ENCODE measurements at regions not wholly inside any gene's neighbourhood (a gene's known extent, or its start where the extent isn't known, plus 50 kb on each side); places are given as distances from the start of the nearest gene placed in this dataset.

DNA sequence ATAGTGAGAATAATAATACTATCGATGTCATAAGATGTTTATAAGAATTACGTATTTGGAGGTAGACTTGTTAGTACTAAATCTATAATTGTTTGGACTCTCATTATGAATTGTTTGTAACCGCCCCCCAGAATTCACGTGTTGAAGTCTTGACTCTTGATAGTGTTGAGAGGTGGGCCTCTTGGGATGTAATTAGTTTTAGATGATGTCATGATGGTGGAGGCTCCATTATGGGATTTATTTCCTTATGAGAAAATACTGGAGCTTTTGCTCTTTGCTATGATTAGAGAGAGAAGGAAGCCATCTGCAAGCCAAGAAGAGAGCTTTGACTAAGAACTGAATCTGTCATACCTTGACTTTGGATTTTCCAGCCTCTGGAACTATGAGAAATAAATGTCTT lies 142.2 kb downstream of the PRDM9 start:
- H3K36me3 ChIP-seq: no peaks in the 10 kb centered on the region
- no peak overlapping the region for H3K27ac ChIP-seq
- H3K4me3 ChIP-seq: no peak overlapping the region
- H3K27me3 ChIP-seq: no peaks in the 10 kb centered on the region
- 78 to 89% methylated on average over 4 of the region's 4 CpGs for WGBS, 2 donors
- intact Hi-C loops (cut with DNase I): no loop called here
- TF ChIP-seq, protein P1, sequence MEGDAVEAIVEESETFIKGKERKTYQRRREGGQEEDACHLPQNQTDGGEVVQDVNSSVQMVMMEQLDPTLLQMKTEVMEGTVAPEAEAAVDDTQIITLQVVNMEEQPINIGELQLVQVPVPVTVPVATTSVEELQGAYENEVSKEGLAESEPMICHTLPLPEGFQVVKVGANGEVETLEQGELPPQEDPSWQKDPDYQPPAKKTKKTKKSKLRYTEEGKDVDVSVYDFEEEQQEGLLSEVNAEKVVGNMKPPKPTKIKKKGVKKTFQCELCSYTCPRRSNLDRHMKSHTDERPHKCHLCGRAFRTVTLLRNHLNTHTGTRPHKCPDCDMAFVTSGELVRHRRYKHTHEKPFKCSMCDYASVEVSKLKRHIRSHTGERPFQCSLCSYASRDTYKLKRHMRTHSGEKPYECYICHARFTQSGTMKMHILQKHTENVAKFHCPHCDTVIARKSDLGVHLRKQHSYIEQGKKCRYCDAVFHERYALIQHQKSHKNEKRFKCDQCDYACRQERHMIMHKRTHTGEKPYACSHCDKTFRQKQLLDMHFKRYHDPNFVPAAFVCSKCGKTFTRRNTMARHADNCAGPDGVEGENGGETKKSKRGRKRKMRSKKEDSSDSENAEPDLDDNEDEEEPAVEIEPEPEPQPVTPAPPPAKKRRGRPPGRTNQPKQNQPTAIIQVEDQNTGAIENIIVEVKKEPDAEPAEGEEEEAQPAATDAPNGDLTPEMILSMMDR (IDR thresholded peaks at IDR 0.05): no peak
- TF ChIP-seq POLR2A (IDR thresholded peaks at IDR 0.05): no peak
- DNase-seq: no peak
- peaks cover 0 to 5% (median 0%) of the 10 kb centered on the region in 3 donors for H3K9me3 ChIP-seq
- H3K4me1 ChIP-seq: no peaks in the 10 kb centered on the region

DNA sequence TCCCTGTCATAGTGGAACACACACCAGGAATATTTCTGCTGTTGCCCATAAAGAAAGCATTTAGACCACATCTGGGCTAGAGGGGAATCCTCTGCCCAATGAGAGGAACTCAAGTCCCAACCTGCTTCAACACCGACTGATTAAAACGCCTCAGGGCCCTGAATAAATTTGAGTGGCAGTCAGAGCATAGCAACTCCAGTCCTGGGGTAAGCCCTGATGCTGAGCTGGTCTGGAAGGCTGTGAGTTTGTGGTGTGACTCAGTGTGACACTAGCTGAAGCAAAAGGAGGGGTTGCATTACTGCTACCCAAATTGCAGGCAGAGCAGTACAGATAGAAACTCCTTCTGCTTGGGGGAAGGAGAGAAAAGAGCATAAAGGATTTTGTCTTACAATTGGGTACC lies 148.3 kb downstream of the PRDM9 start:
- no peak overlapping the region for H3K4me3 ChIP-seq
- H3K4me1 ChIP-seq: no peaks in the 10 kb centered on the region
- peaks cover 0 to 4% (median 0%) of the 10 kb centered on the region in 3 donors for H3K9me3 ChIP-seq
- no peak overlapping the region for H3K27ac ChIP-seq
- H3K36me3 ChIP-seq: no peaks in the 10 kb centered on the region
- no peaks in the 10 kb centered on the region for H3K27me3 ChIP-seq
- WGBS, 2 donors: 50 to 56% methylated on average over 2 of the region's 2 CpGs
- intact Hi-C loops (cut with DNase I): no loop called here
- no peak for DNase-seq
- TF ChIP-seq, protein P1 (IDR thresholded peaks at IDR 0.05): no peak
- TF ChIP-seq POLR2A (IDR thresholded peaks at IDR 0.05): no peak

DNA sequence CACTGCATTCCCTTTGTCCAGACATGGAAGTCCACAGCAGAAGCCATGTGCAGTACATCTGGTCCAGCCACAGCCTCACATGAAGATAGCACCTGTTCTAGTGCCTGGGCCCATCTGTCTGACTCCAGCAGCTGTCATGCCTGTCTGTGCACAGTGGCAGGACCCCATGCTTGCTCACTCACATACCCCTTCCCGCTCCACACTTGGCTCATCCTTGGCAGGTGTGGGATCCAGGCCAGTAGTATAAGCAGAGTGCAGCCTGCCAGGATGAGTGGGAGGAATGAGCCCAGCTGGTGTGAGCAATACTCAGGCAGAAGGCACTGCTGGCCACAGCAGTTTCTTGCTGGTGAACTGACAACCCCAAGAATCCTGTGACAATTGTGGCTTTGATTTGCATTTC lies 168.0 kb downstream of the PRDM9 start:
- H3K9me3 ChIP-seq: peaks cover 0 to 10% (median 7%) of the 10 kb centered on the region in 3 donors
- no peak overlapping the region for H3K4me3 ChIP-seq
- H3K36me3 ChIP-seq: no peaks in the 10 kb centered on the region
- H3K27ac ChIP-seq: no peak overlapping the region
- no peaks in the 10 kb centered on the region for H3K27me3 ChIP-seq
- intact Hi-C loops (cut with DNase I): no loop called here
- no peak for DNase-seq
- 80% methylated on average over 1 of the region's 1 CpG; no CpG with 5 or more reads in 1 of the 2 donors for WGBS, 2 donors
- no peaks in the 10 kb centered on the region for H3K4me1 ChIP-seq
- TF ChIP-seq POLR2A (IDR thresholded peaks at IDR 0.05): no peak
- TF ChIP-seq, protein P1 (IDR thresholded peaks at IDR 0.05): no peak

DNA sequence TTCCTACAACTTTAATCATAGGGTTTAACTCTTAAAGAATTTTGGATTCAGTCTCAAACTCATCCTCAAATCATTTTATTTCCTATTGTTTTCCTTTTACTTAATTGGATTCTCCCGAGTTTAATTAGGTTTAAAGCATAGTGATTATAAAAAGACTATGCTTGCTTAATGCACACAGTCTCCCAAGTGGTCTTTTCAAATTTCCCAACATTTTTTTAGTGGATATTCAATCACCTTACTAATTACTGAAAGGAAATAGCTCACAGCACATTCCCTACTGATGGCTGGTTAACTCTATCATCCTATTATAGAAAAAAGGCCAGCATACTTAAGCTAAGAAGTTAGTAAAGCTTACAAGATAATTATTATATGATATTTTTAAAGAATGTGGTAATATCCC lies 170.6 kb downstream of the PRDM9 start:
- no peak for DNase-seq
- TF ChIP-seq, protein P1 (IDR thresholded peaks at IDR 0.05): no peak
- no peak for TF ChIP-seq POLR2A (IDR thresholded peaks at IDR 0.05)
- intact Hi-C loops (cut with DNase I): no loop called here
- 32 to 44% methylated on average over 1 of the region's 1 CpG for WGBS, 2 donors
- Histone ChIP-seq H3K9me3 (peaks cover 0 to 10% (median 7%) of the 10 kb centered on the region in 3 donors), H3K36me3 (no peaks in the 10 kb centered on the region), H3K4me3 (no peak overlapping the region), H3K4me1 (no peaks in the 10 kb centered on the region), H3K27ac (no peak overlapping the region), H3K27me3 (no peaks in the 10 kb centered on the region)

DNA sequence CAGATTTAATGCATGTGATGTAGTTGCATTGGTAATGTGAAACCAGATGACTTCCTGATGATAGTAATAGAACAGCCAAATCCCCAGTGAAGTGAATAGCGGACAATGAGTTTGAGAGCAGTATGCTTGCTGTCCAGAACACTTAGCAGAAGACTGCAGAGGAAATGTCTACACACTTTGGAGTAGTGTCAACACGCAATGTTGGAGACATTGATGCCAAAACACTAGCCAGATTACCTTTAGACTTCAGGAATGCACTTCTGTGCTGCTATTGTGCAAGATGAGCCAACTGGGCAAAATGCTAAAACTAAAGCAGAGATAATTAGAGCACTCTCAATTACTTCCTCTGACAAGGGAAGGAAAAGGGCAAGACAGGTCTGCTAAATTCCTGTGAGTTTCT lies 176.7 kb downstream of the PRDM9 start:
- no peak for DNase-seq
- H3K9me3 ChIP-seq: no peaks in the 10 kb centered on the region
- no peak overlapping the region for H3K27ac ChIP-seq
- intact Hi-C loops (cut with DNase I): no loop called here
- TF ChIP-seq POLR2A (IDR thresholded peaks at IDR 0.05): no peak
- TF ChIP-seq, protein P1 (IDR thresholded peaks at IDR 0.05): no peak
- WGBS, 2 donors: 22 to 43% methylated on average over 2 of the region's 2 CpGs
- H3K4me3 ChIP-seq: no peak overlapping the region
- H3K27me3 ChIP-seq: no peaks in the 10 kb centered on the region
- H3K4me1 ChIP-seq: no peaks in the 10 kb centered on the region
- no peaks in the 10 kb centered on the region for H3K36me3 ChIP-seq
